ENCODE measurements at regions not wholly inside any gene's neighbourhood (a gene's known extent, or its start where the extent isn't known, plus 50 kb on each side); places are given as distances from the start of the nearest gene placed in this dataset.
"Not testable (repeated sequence)": the region's sequence is repeated elsewhere in the genome, so short reads cannot be mapped to it uniquely, and the experiment has no call there.

GRCh38 chr9:118693645-118694044, 675.6 kb downstream of the BRINP1 start:
- Histone ChIP-seq H3K27me3 (ENCODE audit: control insufficient read depth in 1 of 2, insufficient read depth in 2 of 2, low read length in 2 of 2) (no peaks in the 10 kb centered on the region), H3K4me3 (ENCODE audit: low read length in 2 of 2) (no peak overlapping the region), H3K9me3 (ENCODE audit: control insufficient read depth in 2 of 2, low read length in 2 of 2) (no peaks in the 10 kb centered on the region), H3K36me3 (ENCODE audit: control insufficient read depth in 2 of 2, insufficient read depth in 2 of 2, low read length in 2 of 2) (no peaks in the 10 kb centered on the region), H3K27ac (ENCODE audit: low read length) (no peak overlapping the region), H3K9ac (ENCODE audit: low read length in 2 of 2) (no peak overlapping the region), H3K4me1 (ENCODE audit: control insufficient read depth, insufficient read depth, low read length) (no peaks in the 10 kb centered on the region)

GRCh38 chr9:118695249-118695648, 674.0 kb downstream of the BRINP1 start:
- H3K27ac ChIP-seq (ENCODE audit: low read length): not testable (repeated sequence)

DNA sequence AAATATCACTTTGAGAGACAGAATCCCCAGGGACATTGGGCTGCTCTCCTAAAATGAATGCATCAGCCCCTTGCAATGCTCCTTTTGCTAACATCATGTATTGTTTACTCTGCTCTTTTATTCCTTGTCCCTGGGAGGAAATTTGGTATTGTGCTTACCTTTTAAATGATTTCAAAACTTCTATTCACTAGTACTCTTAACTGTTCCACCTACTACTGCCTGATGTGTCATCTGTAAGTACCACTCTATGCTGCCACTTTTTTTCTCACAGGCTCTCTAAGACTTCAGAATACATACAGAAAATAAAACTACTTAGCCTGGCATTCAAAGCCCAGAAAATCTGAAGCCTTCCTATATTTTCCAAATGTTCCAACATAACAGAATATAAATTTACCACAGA, 667.2 kb downstream of the BRINP1 start:
- no peaks in the 10 kb centered on the region for H3K36me3 ChIP-seq (ENCODE audit: control insufficient read depth in 2 of 2, insufficient read depth in 2 of 2, low read length in 2 of 2)
- no peak overlapping the region for H3K4me3 ChIP-seq (ENCODE audit: low read length in 2 of 2)
- no peak overlapping the region for H3K27ac ChIP-seq (ENCODE audit: low read length)
- no peaks in the 10 kb centered on the region for H3K9me3 ChIP-seq (ENCODE audit: control insufficient read depth in 2 of 2, low read length in 2 of 2)
- H3K9ac ChIP-seq (ENCODE audit: low read length in 2 of 2): no peak overlapping the region
- no peaks in the 10 kb centered on the region for H3K4me1 ChIP-seq (ENCODE audit: control insufficient read depth, insufficient read depth, low read length)
- no peaks in the 10 kb centered on the region for H3K27me3 ChIP-seq (ENCODE audit: control insufficient read depth in 1 of 2, insufficient read depth in 2 of 2, low read length in 2 of 2)

More at GRCh38 chr9:118695249-118695648, 674.0 kb downstream of the BRINP1 start:
- H3K4me1 ChIP-seq (ENCODE audit: control insufficient read depth, insufficient read depth, low read length); H3K9me3 ChIP-seq (ENCODE audit: control insufficient read depth in 2 of 2, low read length in 2 of 2); H3K9ac ChIP-seq (ENCODE audit: low read length in 2 of 2); H3K4me3 ChIP-seq (ENCODE audit: low read length in 2 of 2); H3K27me3 ChIP-seq (ENCODE audit: control insufficient read depth in 1 of 2, insufficient read depth in 2 of 2, low read length in 2 of 2); H3K36me3 ChIP-seq (ENCODE audit: control insufficient read depth in 2 of 2, insufficient read depth in 2 of 2, low read length in 2 of 2): not testable (repeated sequence)

DNA sequence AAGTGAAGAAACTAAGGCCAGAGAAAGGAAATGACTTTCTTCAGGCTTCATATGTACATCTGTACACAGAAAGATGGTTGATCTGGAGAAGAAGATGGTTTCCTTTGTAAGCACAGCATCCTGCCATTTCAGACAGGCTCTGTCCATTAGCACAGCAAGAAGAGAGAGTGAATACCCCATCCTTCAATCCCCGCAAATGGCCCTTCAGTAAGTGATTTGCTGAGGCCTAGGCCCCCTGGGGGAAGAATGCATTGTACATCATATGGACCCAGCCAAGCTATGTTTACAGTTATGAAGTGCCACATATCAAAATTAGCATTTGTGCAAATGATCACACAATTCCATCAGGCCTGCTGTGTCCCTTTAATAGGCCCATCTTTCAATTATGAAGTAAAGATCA, 657.4 kb downstream of the BRINP1 start:
- no peaks in the 10 kb centered on the region for H3K27me3 ChIP-seq (ENCODE audit: control insufficient read depth in 1 of 2, insufficient read depth in 2 of 2, low read length in 2 of 2)
- no peaks in the 10 kb centered on the region for H3K9me3 ChIP-seq (ENCODE audit: control insufficient read depth in 2 of 2, low read length in 2 of 2)
- H3K9ac ChIP-seq (ENCODE audit: low read length in 2 of 2): no peak overlapping the region
- no peak overlapping the region for H3K4me3 ChIP-seq (ENCODE audit: low read length in 2 of 2)
- H3K27ac ChIP-seq (ENCODE audit: low read length): no peak overlapping the region
- no peaks in the 10 kb centered on the region for H3K36me3 ChIP-seq (ENCODE audit: control insufficient read depth in 2 of 2, insufficient read depth in 2 of 2, low read length in 2 of 2)
- no peaks in the 10 kb centered on the region for H3K4me1 ChIP-seq (ENCODE audit: control insufficient read depth, insufficient read depth, low read length)

DNA sequence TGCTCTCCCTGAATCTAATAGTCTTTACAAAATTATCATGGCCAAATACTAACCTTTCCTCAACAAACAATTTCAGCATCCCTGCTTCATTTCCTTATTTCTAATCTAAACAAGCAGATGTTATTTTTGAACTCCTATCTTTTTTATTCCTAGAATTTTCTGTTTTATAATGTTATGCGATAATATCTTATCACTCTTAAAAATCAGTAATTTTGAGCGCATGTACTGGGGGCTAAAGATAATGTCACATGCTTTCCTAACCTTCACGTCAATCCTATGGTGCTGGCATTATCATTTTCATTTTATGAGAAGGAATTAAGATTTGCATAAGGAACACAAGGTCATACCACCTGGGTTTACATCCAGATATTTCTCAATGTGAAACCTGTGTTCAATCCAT, 648.0 kb downstream of the BRINP1 start:
- no peaks in the 10 kb centered on the region for H3K27me3 ChIP-seq (ENCODE audit: control insufficient read depth in 1 of 2, insufficient read depth in 2 of 2, low read length in 2 of 2)
- H3K27ac ChIP-seq (ENCODE audit: low read length): no peak overlapping the region
- H3K9me3 ChIP-seq (ENCODE audit: control insufficient read depth in 2 of 2, low read length in 2 of 2): no peaks in the 10 kb centered on the region
- no peak overlapping the region for H3K9ac ChIP-seq (ENCODE audit: low read length in 2 of 2)
- H3K4me1 ChIP-seq (ENCODE audit: control insufficient read depth, insufficient read depth, low read length): no peaks in the 10 kb centered on the region
- H3K36me3 ChIP-seq (ENCODE audit: control insufficient read depth in 2 of 2, insufficient read depth in 2 of 2, low read length in 2 of 2): no peaks in the 10 kb centered on the region
- H3K4me3 ChIP-seq (ENCODE audit: low read length in 2 of 2): no peak overlapping the region

DNA sequence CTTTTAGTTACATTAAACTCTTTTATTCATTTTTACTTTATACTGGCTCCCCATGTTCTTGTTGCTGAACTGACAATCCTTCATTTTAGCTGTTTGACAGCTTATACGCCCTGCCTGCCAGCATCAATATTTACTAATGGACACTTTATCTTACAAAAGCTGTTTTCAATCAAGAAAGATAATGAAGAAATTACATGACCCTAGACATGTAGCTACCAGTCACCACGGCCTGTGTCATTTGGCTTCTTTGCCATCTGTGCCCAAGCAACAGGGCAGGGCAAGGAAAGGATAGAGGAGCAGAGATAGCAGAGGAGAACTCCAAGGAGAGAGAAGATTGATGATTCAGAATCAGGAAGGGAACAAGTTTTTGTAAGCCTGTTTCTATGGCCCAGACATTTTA, 647.3 kb downstream of the BRINP1 start:
- Histone ChIP-seq H3K36me3 (ENCODE audit: control insufficient read depth in 2 of 2, insufficient read depth in 2 of 2, low read length in 2 of 2) (no peaks in the 10 kb centered on the region), H3K27me3 (ENCODE audit: control insufficient read depth in 1 of 2, insufficient read depth in 2 of 2, low read length in 2 of 2) (no peaks in the 10 kb centered on the region), H3K4me1 (ENCODE audit: control insufficient read depth, insufficient read depth, low read length) (no peaks in the 10 kb centered on the region), H3K4me3 (ENCODE audit: low read length in 2 of 2) (no peak overlapping the region), H3K9me3 (ENCODE audit: control insufficient read depth in 2 of 2, low read length in 2 of 2) (no peaks in the 10 kb centered on the region), H3K27ac (ENCODE audit: low read length) (no peak overlapping the region), H3K9ac (ENCODE audit: low read length in 2 of 2) (no peak overlapping the region)

GRCh38 chr9:118729981-118730380, 639.3 kb downstream of the BRINP1 start:
- Histone ChIP-seq H3K27ac (ENCODE audit: low read length) (no peak overlapping the region), H3K4me3 (ENCODE audit: low read length in 2 of 2) (no peak overlapping the region), H3K36me3 (ENCODE audit: control insufficient read depth in 2 of 2, insufficient read depth in 2 of 2, low read length in 2 of 2) (no peaks in the 10 kb centered on the region), H3K9me3 (ENCODE audit: control insufficient read depth in 2 of 2, low read length in 2 of 2) (peaks cover 0 to 2% of the 10 kb centered on the region in 2 donors), H3K27me3 (ENCODE audit: control insufficient read depth in 1 of 2, insufficient read depth in 2 of 2, low read length in 2 of 2) (no peaks in the 10 kb centered on the region), H3K9ac (ENCODE audit: low read length in 2 of 2) (no peak overlapping the region), H3K4me1 (ENCODE audit: control insufficient read depth, insufficient read depth, low read length) (no peaks in the 10 kb centered on the region)

GRCh38 chr9:118732998-118733397, 636.2 kb downstream of the BRINP1 start:
- Histone ChIP-seq H3K9ac (ENCODE audit: low read length in 2 of 2) (no peak overlapping the region), H3K4me1 (ENCODE audit: control insufficient read depth, insufficient read depth, low read length) (no peaks in the 10 kb centered on the region), H3K27ac (ENCODE audit: low read length) (no peak overlapping the region), H3K4me3 (ENCODE audit: low read length in 2 of 2) (no peak overlapping the region), H3K9me3 (ENCODE audit: control insufficient read depth in 2 of 2, low read length in 2 of 2) (peaks cover 0 to 2% of the 10 kb centered on the region in 2 donors), H3K36me3 (ENCODE audit: control insufficient read depth in 2 of 2, insufficient read depth in 2 of 2, low read length in 2 of 2) (no peaks in the 10 kb centered on the region), H3K27me3 (ENCODE audit: control insufficient read depth in 1 of 2, insufficient read depth in 2 of 2, low read length in 2 of 2) (no peaks in the 10 kb centered on the region)

DNA sequence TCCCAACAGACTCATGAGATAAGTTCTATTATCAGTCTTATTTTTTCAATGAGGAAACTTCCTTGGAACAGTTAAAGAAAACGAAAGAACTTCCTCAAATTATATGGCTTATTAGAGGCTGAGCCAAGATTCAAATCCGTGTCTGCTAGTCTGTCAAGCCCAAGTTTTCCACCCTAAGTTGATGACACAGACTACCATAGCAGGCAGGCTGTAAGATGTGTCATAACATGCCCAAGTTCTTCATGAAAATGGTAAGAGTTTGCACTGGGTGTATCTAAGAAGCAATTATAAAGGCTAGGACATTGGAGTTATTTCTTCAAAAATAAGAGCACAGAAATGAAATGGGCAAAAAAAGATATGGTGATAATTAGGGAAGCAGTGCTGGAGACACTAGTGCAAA, 634.5 kb downstream of the BRINP1 start:
- no peaks in the 10 kb centered on the region for H3K4me1 ChIP-seq (ENCODE audit: control insufficient read depth, insufficient read depth, low read length)
- no peak overlapping the region for H3K9ac ChIP-seq (ENCODE audit: low read length in 2 of 2)
- H3K27me3 ChIP-seq (ENCODE audit: control insufficient read depth in 1 of 2, insufficient read depth in 2 of 2, low read length in 2 of 2): no peaks in the 10 kb centered on the region
- H3K4me3 ChIP-seq (ENCODE audit: low read length in 2 of 2): no peak overlapping the region
- H3K9me3 ChIP-seq (ENCODE audit: control insufficient read depth in 2 of 2, low read length in 2 of 2): peaks cover 0 to 2% of the 10 kb centered on the region in 2 donors
- H3K27ac ChIP-seq (ENCODE audit: low read length): no peak overlapping the region
- no peaks in the 10 kb centered on the region for H3K36me3 ChIP-seq (ENCODE audit: control insufficient read depth in 2 of 2, insufficient read depth in 2 of 2, low read length in 2 of 2)

DNA sequence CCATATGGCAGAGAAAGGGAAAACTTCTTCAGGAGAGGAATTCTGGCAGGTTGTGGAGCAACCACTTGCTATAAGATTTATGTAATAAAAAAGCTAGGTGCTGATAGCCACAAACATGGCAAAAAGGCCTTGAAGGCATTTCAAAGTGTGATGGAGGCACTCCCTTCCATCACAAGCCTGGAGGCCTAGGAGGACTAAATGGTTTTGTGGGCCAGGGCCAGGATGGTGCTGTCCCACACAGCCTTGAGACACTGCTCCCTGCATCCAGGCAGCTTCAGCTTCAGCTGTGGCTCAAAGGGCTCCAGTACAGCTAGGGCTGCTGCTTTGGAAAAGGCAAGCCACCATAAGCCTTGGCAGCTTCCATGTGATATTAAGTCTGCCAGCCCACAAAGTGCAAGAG, 632.8 kb downstream of the BRINP1 start:
- Histone ChIP-seq H3K27me3 (ENCODE audit: control insufficient read depth in 1 of 2, insufficient read depth in 2 of 2, low read length in 2 of 2) (no peaks in the 10 kb centered on the region), H3K36me3 (ENCODE audit: control insufficient read depth in 2 of 2, insufficient read depth in 2 of 2, low read length in 2 of 2) (no peaks in the 10 kb centered on the region), H3K4me1 (ENCODE audit: control insufficient read depth, insufficient read depth, low read length) (no peaks in the 10 kb centered on the region), H3K27ac (ENCODE audit: low read length) (no peak overlapping the region), H3K9ac (ENCODE audit: low read length in 2 of 2) (no peak overlapping the region), H3K9me3 (ENCODE audit: control insufficient read depth in 2 of 2, low read length in 2 of 2) (peaks cover 0 to 3% of the 10 kb centered on the region in 2 donors), H3K4me3 (ENCODE audit: low read length in 2 of 2) (no peak overlapping the region)

GRCh38 chr9:118751077-118751847, 618.0 kb downstream of the BRINP1 start:
- Histone ChIP-seq H3K9me3 (ENCODE audit: control insufficient read depth in 2 of 2, low read length in 2 of 2) (peaks cover 0 to 9% of the 10 kb centered on the region in 2 donors), H3K4me3 (ENCODE audit: low read length in 2 of 2) (no peak overlapping the region)

More at GRCh38 chr9:118751077-118751847, 618.0 kb downstream of the BRINP1 start:
- H3K9ac ChIP-seq (ENCODE audit: low read length in 2 of 2): no peak overlapping the region
- no peaks in the 10 kb centered on the region for H3K4me1 ChIP-seq (ENCODE audit: control insufficient read depth, insufficient read depth, low read length)
- no peak overlapping the region for H3K27ac ChIP-seq (ENCODE audit: low read length)
- H3K27me3 ChIP-seq (ENCODE audit: control insufficient read depth in 1 of 2, insufficient read depth in 2 of 2, low read length in 2 of 2): no peaks in the 10 kb centered on the region
- H3K36me3 ChIP-seq (ENCODE audit: control insufficient read depth in 2 of 2, insufficient read depth in 2 of 2, low read length in 2 of 2): no peaks in the 10 kb centered on the region

Data from stomach smooth muscle (tissue), 2 donors.